GM13976 (cell line): ENCODE measurements at regions not wholly inside any gene's neighbourhood (a gene's known extent, or its start where the extent isn't known, plus 50 kb on each side); places are given as distances from the start of the nearest gene placed in this dataset.

Experiments
- DNase-seq: peaks from one replicate; pipeline ENCODE4 v3.0.0; 2012; ENCODE audit warnings: low spot score
- in situ Hi-C: fragments of 300-500 bp; cut with MboI; formaldehyde crosslinking; loops from one replicate; pipeline ENCODE4 v1.12.0; 2022; ENCODE audit warnings: low sequenced_read_pairs, mixed read lengths, inconsistent platforms; ENCODE audit not compliant: unreplicated experiment
- TF ChIP-seq, protein P1 (sequence below): IDR thresholded peaks from 2 replicates; pipeline ENCODE4 v1.5.1; 2012; ENCODE audit warnings: borderline replicate concordance, mild to moderate bottlenecking; ENCODE audit not compliant: insufficient read depth; ENCODE audit errors: extremely low read depth, missing control alignments, control extremely low read depth

DNA sequence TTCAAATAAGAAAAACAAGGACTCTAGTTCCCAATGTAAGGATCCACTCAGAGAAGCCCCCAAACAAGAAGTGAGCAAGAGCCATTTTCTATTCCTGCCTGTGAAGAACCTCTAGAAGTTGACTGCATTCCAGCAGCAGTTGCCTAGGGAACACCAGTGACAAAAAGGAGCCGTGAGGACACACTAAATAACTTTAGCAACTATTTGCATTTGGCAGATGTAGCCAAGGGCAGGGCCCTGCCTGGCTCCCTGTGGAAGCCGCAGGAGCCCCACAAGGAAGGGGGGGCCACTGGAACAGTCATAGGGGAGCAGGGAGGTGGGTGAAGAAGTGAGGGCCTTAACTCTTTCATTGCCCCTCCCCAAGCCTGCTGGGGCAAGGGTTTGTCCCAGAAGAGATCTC is 470.2 kb upstream of the PROK2 start:
- TF ChIP-seq, protein P1, sequence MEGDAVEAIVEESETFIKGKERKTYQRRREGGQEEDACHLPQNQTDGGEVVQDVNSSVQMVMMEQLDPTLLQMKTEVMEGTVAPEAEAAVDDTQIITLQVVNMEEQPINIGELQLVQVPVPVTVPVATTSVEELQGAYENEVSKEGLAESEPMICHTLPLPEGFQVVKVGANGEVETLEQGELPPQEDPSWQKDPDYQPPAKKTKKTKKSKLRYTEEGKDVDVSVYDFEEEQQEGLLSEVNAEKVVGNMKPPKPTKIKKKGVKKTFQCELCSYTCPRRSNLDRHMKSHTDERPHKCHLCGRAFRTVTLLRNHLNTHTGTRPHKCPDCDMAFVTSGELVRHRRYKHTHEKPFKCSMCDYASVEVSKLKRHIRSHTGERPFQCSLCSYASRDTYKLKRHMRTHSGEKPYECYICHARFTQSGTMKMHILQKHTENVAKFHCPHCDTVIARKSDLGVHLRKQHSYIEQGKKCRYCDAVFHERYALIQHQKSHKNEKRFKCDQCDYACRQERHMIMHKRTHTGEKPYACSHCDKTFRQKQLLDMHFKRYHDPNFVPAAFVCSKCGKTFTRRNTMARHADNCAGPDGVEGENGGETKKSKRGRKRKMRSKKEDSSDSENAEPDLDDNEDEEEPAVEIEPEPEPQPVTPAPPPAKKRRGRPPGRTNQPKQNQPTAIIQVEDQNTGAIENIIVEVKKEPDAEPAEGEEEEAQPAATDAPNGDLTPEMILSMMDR, result no peak
- in situ Hi-C loops, result loop anchor here (25.0 kb wide), 1 partner anchor 318 kb away; no protein-coding TSS in a partner anchor
- DNase-seq, result no peak

DNA sequence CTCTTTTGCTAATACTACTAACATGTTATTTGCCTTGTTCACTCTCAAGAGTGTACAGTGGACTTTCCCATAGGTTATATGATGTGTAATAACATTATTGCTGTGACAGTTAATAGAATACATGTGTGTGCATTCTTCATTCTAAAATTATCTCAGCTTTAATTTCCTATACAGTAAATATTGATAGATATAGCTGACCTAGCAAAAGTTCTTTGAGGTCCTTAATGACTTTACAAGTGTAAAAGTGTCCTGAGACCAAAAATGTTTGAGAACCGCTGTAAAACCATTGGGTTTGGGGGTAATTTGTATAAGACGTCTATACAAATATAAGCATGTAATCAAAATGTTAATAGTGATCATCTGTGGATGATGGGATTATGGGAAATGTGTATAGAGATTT is 469.5 kb upstream of the PROK2 start:
- TF ChIP-seq, protein P1, result no peak
- no peak for DNase-seq
- in situ Hi-C loops, result loop anchor here (25.0 kb wide), 1 partner anchor 317 kb away; no protein-coding TSS in a partner anchor

DNA sequence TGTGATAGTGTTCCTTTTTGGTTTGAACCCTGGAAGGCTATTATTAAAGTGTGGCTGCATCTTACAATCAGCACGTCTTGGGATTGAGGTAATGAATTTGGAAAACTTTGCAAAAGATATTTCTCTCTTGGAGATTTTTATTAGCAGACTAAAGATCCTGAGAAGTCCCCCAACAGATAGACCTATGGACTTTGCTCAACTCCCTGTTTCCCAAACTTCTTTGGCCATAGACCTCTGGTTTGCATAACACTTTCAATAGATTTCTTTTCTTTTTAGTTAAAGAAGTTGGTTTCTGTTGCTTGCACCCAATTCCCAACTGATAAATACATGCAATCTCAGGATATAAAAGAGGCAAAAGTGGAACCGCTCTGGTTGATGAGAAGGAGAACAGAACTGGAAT is 465.8 kb upstream of the PROK2 start:
- TF ChIP-seq, protein P1, result no peak

DNA sequence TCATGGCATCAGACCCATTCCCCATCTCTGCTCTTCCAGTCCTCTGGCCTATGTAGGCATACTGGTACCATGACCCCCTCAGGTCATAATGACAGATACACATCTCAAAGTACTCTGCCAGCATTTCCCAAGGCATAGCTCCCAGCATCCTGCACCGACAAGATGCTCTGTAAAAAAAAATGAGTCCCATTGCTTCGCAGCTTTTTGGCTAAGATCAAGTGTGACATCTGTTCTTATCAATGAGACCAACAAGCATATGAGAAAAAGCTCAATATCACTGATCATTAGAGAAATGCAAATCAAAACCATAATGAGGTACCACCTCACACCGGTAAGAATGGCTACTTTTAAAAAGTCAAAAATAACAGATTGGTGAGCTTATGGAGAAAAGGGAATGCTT is 463.9 kb upstream of the PROK2 start:
- TF ChIP-seq, protein P1, result no peak
- in situ Hi-C loops, result no loop called here
- DNase-seq, result no peak

More for the DNA sequence above, 465.8 kb upstream of the PROK2 start:
- no peak for DNase-seq
- in situ Hi-C loops, result loop anchor here (25.0 kb wide), 1 partner anchor 313 kb away; no protein-coding TSS in a partner anchor

DNA sequence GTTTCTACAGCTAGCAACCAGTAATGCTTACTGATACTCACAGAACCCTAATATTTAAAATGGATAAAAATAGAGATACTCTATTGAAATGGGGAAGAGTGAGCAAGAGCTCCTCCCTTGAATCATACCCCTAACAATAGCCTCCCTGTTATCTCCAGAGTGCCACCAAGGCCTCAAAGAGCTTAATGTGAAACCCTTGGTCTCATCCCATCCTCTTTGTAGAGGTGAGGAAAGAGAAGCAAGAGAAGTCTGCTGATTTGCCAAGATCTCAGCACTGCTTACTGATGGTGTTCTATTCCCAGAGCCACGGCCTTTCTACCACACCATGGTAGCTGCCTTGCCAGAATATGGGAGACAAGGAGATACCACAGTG is 463.4 kb upstream of the PROK2 start:
- TF ChIP-seq, protein P1, result no peak
- DNase-seq, result no peak
- in situ Hi-C loops, result no loop called here

DNA sequence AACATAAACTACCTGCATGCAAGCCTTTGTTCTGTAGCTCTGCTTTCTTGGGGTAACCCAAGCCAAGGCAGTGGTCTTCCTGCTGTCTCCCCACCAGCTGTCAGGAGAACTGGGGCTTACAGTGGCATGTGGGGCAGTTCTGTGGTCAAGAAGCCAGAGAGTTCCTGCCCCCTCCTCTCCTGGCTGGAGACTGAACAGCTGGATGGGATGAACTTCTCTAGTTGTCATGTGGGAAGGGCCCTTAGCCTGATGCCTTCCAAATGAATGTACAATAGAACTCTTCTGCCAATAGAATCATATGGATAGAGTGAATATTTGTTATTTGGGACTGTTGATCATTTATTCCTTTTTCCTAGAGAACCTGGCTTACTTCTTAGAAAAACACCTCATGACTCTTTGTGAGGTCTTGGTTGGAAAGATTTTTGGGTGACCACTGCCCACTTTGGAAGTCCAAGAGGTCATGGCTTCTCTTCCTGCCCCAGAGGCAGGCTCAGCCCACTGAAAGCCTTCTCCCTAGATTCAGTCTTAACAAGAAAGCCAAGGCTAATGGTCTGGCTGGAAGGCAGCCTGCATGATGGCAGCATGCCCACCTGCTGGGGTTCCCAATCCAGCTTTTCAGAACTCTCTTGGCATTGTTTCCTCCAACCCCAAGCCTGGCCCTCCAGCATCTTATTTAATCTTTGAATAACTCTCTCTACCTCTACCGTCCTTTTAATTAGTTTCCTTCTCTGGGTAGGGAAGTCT is 462.9 kb upstream of the PROK2 start:
- in situ Hi-C loops, result no loop called here
- TF ChIP-seq, protein P1, result no peak

More for the DNA sequence above, 462.9 kb upstream of the PROK2 start:
- no peak for DNase-seq
